HG03432 (cell line): ENCODE measurements at regions not wholly inside any gene's neighbourhood (a gene's known extent, or its start where the extent isn't known, plus 50 kb on each side); places are given as distances from the start of the nearest gene placed in this dataset.
A peak's percentile ranks its signal among the peaks of the same experiment; 100 is the strongest.
"Not testable (repeated sequence)": the region's sequence is repeated elsewhere in the genome, so short reads cannot be mapped to it uniquely, and the experiment has no call there.

Source experiments
- ATAC-seq: cut with Tn5 transposase; IDR thresholded peaks from one replicate; pipeline ENCODE4 v1.9.1; 2021; ENCODE audit warnings: mild to moderate bottlenecking, moderate library complexity; ENCODE audit not compliant: unreplicated experiment

GRCh38 chr9:42656789-42657188 is 473.3 kb downstream of the SPATA31A6 start:
- ATAC-seq: not testable (repeated sequence)

- ATAC-seq: not testable (repeated sequence)
Measured at GRCh38 chr9:42657496-42657895, 474.0 kb downstream of the SPATA31A6 start.

GRCh38 chr9:42697146-42697545 is 513.7 kb downstream of the SPATA31A6 start:
- ATAC-seq: not testable (repeated sequence)

GRCh38 chr9:42702890-42703289 is 519.4 kb downstream of the SPATA31A6 start:
- ATAC-seq: not testable (repeated sequence)

- ATAC-seq: not testable (repeated sequence)
Measured at GRCh38 chr9:42724841-42725835, 541.7 kb downstream of the SPATA31A6 start.

GRCh38 chr9:42743030-42743814 is 559.8 kb downstream of the SPATA31A6 start:
- peak; percentile 72 for ATAC-seq

- not testable (repeated sequence) for ATAC-seq
Measured at GRCh38 chr9:42757251-42757650, 573.8 kb downstream of the SPATA31A6 start.

GRCh38 chr9:42759320-42759719 is 575.9 kb downstream of the SPATA31A6 start:
- ATAC-seq: not testable (repeated sequence)

- ATAC-seq: not testable (repeated sequence)
Measured at GRCh38 chr9:42782201-42782600, 598.7 kb downstream of the SPATA31A6 start.

GRCh38 chr9:42792725-42793124 is 609.3 kb downstream of the SPATA31A6 start:
- ATAC-seq: not testable (repeated sequence)

GRCh38 chr9:42798571-42798970 is 615.1 kb downstream of the SPATA31A6 start:
- peak; percentile 78 for ATAC-seq

GRCh38 chr9:42802716-42803115 is 619.3 kb downstream of the SPATA31A6 start:
- ATAC-seq: not testable (repeated sequence)

GRCh38 chr9:42806674-42807073 is 623.2 kb downstream of the SPATA31A6 start:
- peak; percentile 40 for ATAC-seq

- not testable (repeated sequence) for ATAC-seq
Measured at GRCh38 chr9:42821468-42821867, 638.0 kb downstream of the SPATA31A6 start.

GRCh38 chr9:42848156-42848555 is 664.7 kb downstream of the SPATA31A6 start:
- ATAC-seq: not testable (repeated sequence)

GRCh38 chr9:42850896-42851693 is 667.6 kb downstream of the SPATA31A6 start:
- ATAC-seq: not testable (repeated sequence)

- not testable (repeated sequence) for ATAC-seq
Measured at GRCh38 chr9:42851701-42852100, 668.2 kb downstream of the SPATA31A6 start.

- peak; percentile 69 for ATAC-seq
Measured at GRCh38 chr9:42852133-42852930, 668.9 kb downstream of the SPATA31A6 start.

- not testable (repeated sequence) for ATAC-seq
Measured at GRCh38 chr9:42860133-42860532, 676.7 kb downstream of the SPATA31A6 start.

GRCh38 chr9:42862465-42862864 is 679.0 kb downstream of the SPATA31A6 start:
- not testable (repeated sequence) for ATAC-seq
